ENCODE measurements at regions not wholly inside any gene's neighbourhood (a gene's known extent, or its start where the extent isn't known, plus 50 kb on each side); places are given as distances from the start of the nearest gene placed in this dataset.

DNA sequence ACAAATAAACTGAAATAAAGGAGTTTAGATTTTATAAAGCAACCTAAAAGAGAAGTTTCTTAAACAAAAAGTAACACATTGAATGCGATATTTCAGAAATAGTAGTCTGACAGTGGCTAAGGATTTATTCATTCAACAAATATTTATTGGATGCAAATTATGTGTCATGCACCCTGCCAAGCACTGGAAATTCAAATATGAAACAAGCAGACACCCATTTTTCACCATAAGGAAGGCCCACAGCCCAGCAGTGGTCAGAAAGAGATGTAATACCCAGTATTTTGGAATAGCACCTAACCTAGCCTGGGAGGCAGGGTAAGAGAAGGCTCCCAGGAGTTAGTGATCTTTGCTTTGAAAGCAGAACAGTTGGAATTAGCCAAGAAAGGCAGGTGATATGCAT, 855.1 kb upstream of the TENM3 start:
- no peak for DNase-seq (ENCODE audit: low spot score)

- no peak for DNase-seq (ENCODE audit: low spot score)
These were observed 826.2 kb upstream of the TENM3 start for GRCh38 chr4:181416966-181417365.

DNA sequence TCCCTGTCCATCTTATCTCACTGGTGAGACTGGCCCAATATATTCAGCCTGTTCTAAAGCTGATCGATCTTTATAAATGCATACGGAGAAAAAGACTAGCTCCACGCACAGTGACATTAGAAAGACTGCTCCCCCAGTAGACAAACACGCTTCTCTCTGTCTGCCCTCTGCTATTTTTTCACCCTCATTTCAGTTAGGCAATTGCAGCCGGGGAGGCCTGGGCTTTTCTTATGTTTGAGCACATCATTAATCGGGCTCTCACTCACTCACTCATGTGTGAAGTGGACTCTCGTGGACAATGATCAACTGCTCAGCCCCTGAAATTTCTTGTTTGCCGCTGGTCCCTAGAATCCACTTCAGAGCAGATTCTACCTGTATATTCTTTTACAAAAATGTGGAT, 824.7 kb upstream of the TENM3 start:
- DNase-seq (ENCODE audit: low spot score), result no peak

- DNase-seq (ENCODE audit: low spot score), result no peak
These were observed 822.3 kb upstream of the TENM3 start for GRCh38 chr4:181420950-181421349.

- no peak for DNase-seq (ENCODE audit: low spot score)
These were observed 818.7 kb upstream of the TENM3 start for GRCh38 chr4:181424362-181425016.

DNA sequence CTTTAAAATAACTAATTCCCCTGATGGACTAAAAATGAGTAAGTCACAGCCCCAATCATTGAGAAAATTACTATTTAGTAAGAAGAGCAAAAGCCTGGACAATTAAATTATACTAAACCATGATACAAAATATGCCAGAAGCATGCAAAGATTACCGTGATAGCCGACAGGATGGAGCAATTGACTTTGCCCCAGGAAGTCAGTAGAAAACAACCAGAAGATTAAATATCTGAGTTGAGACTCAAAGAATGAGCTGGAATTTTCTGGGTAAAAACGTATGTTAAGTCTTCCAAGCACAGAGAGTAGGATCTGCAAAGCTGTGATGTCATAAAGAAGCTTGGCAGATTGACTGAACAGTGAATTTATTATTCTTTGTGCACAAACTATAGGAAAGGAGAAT, 816.1 kb upstream of the TENM3 start:
- DNase-seq (ENCODE audit: low spot score), result no peak

DNA sequence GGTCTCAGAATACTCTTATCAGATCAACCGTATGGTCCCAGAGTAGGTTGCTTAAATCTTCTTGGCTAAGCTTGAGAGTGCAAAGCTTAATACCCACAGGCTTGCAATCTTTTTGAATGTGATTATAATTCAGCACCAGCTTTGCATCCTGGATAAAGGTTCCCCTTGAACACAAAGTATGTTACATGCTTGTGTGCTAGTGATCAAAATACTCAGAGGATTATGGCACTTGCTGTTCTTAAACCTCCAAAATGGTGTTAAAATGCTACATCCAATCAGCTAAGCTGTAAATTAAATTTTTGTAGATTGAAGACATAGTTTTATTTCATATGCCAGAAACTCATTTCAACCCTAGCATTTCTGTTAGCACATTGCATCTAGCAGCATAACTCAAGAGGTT, 812.2 kb upstream of the TENM3 start:
- no peak for DNase-seq (ENCODE audit: low spot score)

DNA sequence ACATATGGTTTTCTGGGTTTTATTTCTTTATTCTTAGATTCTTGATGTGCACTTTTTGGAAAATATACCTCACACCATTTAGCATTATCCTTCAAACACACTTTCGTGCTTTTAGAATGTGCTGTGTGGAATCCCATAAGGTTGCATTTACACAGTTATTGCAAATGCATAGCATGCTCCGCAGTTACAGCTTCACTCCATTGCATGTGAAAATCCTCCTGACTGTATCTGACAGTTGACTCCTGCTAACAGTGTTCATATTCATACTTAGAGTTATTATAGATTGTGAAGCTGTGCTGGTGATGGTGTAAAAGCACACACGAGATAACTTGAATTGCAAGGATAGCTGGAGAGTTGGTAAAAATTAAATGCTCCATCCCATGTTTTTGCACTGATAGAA, 811.5 kb upstream of the TENM3 start:
- DNase-seq (ENCODE audit: low spot score), result no peak

- no peak for DNase-seq (ENCODE audit: low spot score)
These were observed 810.9 kb upstream of the TENM3 start for GRCh38 chr4:181432335-181432734.

- DNase-seq (ENCODE audit: low spot score), result no peak
These were observed 805.3 kb upstream of the TENM3 start for GRCh38 chr4:181437895-181438294.

DNA sequence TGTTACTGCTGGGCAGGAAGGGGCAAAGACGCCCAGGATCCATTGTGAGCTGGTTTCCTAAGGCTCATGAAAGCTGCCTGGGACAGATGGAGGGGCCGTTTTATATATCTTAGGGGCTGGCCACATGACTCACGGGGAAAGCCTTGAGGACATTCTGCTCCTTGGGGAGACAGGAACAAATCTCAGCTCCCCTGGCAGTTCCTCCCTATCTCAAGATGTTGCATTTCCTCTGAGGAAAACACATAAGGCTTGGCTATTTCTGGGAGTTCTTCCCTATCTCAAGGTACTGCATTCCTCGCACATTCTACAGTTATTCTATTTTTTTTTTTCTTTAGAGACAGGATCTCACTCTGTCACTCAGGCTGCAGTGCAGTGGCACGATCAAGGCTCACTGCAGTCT, 804.6 kb upstream of the TENM3 start:
- no peak for DNase-seq (ENCODE audit: low spot score)

DNA sequence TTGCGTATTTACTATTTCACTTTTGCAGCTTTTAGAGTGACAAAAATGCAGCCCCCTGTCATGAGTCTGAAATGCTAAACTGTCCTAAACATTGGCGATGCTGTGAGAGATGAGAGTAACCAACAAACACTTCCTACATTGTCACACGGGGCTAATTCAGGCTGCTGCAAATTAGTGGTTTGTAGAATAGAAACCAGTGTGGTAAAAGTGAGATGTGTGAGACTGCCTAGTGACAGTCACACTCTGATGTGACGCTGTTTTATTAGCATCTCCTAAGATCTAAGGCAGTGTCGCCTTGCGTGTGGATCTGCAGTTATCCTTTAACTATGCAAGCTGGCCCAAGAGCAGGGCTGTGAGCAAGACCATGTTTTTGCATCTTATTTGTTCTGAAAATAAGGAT, 800.2 kb upstream of the TENM3 start:
- DNase-seq (ENCODE audit: low spot score), result no peak

- DNase-seq (ENCODE audit: low spot score), result no peak
These were observed 777.4 kb upstream of the TENM3 start for GRCh38 chr4:181465826-181466225.

DNA sequence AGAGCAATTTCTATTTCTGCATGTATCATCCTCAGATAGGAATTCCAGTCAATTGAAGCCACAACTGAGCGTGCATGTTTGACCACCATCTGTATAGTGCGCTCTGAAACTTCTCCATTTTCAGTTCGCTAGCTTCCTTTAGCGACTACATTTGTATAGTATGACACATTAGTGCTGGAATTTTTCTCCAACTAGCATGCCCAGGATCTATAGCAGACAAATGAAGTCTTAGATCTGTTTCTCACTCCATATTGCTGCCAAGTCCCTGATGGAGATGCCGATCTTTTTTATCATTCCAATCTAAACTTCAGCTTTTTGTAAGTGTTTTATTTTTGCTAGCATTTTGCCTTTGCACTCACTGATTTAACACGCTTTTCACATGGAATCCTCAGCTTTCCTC, 774.8 kb upstream of the TENM3 start:
- DNase-seq (ENCODE audit: low spot score), result no peak

GRCh38 chr4:181470306-181470705, 772.9 kb upstream of the TENM3 start:
- DNase-seq (ENCODE audit: low spot score), result no peak

- DNase-seq (ENCODE audit: low spot score), result no peak
These were observed 767.8 kb upstream of the TENM3 start for GRCh38 chr4:181475359-181475758.

DNA sequence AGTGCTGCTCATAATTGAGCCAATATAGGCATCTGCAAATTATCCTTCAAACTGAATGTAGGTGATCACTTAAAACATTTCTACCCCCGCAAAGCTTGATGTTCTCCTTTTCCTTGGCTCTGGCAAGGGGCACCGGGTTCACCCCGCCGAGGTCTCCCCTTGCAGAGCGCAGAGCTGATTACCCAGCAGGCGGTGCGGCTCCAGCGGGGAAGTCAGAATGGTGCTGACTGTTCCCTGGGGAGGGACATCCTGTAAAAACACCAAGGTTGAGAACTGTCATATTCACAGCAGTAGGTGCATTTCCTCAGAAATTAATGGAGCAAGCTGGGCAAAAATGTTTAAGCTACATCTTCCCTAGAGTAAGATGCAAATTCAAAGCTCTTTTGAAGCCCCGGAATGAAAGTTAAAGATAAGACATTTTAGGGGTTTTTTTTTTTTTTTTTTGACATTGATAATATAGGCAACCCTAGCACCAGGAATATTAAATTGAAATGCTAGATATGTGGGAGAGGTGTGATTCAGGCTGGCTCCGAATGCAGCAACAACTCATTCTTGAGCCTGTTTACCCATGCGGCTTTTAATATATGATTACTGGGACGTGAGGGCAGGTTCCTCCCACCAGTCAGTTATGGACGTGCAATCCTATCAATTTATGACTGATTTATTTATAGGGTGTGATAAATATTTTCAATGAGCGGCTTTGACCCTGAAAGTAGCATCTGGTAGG, 767.3 kb upstream of the TENM3 start:
- no peak for DNase-seq (ENCODE audit: low spot score)

GRCh38 chr4:181476508-181476890, 766.7 kb upstream of the TENM3 start:
- no peak for DNase-seq (ENCODE audit: low spot score)

- DNase-seq (ENCODE audit: low spot score), result no peak
These were observed 765.6 kb upstream of the TENM3 start for GRCh38 chr4:181477591-181477990.

DNA sequence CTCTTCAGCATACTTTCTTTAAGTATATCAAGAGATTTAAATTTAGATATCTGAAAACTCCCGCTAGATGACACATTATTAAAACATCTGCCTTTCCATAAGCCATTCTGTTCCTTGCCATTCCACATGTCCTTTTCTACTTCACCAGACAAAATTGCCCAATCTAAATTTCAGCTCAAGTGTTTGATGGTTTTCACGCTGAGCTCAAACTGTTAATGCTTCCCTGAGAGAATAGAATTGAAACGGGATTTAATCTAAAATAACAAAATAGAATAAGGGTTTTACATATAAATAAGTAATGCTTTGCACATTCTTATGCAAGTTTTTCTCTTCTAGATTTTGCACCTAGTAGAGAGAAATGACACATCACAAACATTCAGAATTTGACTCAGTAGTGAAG, 764.5 kb upstream of the TENM3 start:
- DNase-seq (ENCODE audit: low spot score), result no peak

DNA sequence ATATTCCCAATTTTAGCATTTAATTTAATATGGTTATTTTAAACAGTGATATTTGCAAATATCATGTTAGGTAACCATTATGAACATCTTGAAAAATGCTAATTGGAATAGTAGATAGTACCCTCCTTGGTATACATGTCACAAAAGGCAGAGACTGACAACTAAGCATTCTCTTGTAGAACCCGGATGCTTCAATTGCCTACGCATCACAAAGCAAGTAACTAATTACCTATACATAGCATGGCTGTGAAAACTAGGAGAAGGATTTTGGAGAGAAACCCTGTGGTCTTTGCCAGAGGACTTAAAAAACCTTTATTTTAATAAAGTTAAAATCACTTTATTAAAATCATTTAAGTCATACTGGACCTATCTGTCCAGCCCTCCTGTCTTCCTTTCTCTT, 764.1 kb upstream of the TENM3 start:
- no peak for DNase-seq (ENCODE audit: low spot score)

- DNase-seq (ENCODE audit: low spot score), result no peak
These were observed 758.8 kb upstream of the TENM3 start for GRCh38 chr4:181484396-181484795.

DNA sequence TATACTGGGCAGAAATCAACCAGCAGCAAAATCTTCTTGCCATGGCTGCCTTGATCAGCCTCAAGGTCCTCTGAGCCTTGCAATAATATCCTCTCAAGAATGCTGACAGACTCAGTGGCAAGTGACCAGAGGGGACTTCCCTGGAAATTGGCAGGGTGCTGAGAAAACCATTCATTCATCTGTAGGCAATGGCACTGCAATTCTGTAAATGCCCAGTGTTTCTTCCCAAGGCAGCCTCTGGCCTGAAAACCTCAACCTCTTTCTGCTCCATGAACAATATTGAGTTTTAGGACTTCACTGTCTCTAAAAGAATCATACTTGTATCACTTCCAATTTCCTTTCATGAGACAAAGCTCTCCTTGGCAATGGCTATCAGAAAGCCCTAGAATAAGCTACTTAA, 754.3 kb upstream of the TENM3 start:
- no peak for DNase-seq (ENCODE audit: low spot score)

GRCh38 chr4:181498148-181498547, 745.1 kb upstream of the TENM3 start:
- DNase-seq (ENCODE audit: low spot score), result no peak
